ENCODE measurements at regions not wholly inside any gene's neighbourhood (a gene's known extent, or its start where the extent isn't known, plus 50 kb on each side); places are given as distances from the start of the nearest gene placed in this dataset.
"Not testable (repeated sequence)": the region's sequence is repeated elsewhere in the genome, so short reads cannot be mapped to it uniquely, and the experiment has no call there.

GRCh38 chr5:42989190-42989589, 50.9 kb downstream of the ANXA2R start:
- DNase-seq = no peak

- no peak for DNase-seq
Measured at GRCh38 chr5:42988568-42988967, 51.6 kb downstream of the ANXA2R start.

DNA sequence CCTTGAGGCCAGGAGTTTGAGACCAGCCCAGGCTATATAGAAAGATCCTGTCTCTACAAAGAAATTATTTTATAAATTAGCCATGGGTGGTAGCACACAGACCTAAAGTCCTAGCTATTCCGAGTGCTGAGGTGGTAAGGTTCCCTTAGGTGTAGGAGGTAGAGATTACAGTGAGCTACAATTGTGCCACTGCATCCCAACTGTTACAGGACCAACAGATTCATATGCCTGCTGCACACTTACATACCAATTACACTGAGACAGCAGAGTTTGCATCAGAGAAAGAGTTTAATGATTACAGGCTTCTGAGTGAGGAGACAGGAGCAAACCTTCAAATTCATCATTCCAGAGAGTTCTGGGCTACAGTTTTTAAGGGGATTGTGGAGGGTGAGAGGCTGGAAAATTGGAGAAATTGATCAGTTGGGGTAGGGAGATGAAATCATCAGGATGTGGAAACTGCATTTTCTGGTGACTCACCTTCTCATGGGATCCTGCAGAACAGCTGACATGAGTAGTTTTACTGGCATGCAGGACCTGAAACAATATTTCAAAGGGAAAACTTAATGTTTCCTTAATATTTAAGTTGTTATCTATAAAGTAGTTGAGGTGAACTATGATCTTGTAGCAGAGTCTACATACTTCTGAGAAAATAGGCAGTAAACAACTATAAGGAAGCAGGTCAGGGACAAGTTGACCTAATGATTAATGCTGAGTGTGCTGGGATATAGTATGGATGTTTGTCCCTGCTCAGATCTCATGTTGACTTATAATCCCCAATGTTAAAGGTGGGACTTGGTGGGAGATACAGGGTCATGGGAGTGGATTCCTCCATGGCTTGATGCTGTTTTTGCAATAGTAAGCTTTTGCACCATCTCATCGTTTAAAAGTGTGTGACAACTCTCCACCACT, 54.7 kb downstream of the ANXA2R start:
- DNase-seq = peak; percentile 70

GRCh38 chr5:42984307-42984706, 55.8 kb downstream of the ANXA2R start:
- peak; percentile 26 for DNase-seq

- DNase-seq = no peak
Measured at GRCh38 chr5:42982107-42982622, 58.0 kb downstream of the ANXA2R start.

GRCh38 chr5:42981417-42982106, 58.6 kb downstream of the ANXA2R start:
- DNase-seq = not testable (repeated sequence)

- not testable (repeated sequence) for DNase-seq
Measured at GRCh38 chr5:42981015-42981414, 59.1 kb downstream of the ANXA2R start.

DNA sequence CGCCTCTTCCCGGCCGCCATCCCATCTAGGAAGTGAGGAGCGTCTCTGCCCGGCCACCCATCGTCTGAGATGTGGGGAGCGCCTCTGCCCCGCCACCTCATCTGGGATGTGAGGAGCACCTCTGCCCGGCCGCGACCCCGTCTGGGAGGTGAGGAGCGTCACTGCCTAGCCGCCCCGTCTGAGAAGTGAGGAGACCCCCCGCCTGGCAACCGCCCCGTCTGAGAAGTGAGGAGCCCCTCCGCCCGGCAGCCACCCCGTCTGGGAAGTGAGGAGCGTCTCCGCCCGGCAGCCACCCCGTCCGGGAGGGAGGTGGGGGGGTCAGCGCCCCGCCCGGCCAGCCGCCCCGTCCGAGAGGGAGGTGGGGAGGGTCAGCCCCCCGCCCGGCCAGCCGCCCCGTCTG, 59.7 kb downstream of the ANXA2R start:
- DNase-seq = not testable (repeated sequence)

- not testable (repeated sequence) for DNase-seq
Measured at GRCh38 chr5:42979242-42979641, 60.9 kb downstream of the ANXA2R start.

- peak; percentile 58 for DNase-seq
Measured at GRCh38 chr5:42974536-42974935, 65.6 kb downstream of the ANXA2R start.

DNA sequence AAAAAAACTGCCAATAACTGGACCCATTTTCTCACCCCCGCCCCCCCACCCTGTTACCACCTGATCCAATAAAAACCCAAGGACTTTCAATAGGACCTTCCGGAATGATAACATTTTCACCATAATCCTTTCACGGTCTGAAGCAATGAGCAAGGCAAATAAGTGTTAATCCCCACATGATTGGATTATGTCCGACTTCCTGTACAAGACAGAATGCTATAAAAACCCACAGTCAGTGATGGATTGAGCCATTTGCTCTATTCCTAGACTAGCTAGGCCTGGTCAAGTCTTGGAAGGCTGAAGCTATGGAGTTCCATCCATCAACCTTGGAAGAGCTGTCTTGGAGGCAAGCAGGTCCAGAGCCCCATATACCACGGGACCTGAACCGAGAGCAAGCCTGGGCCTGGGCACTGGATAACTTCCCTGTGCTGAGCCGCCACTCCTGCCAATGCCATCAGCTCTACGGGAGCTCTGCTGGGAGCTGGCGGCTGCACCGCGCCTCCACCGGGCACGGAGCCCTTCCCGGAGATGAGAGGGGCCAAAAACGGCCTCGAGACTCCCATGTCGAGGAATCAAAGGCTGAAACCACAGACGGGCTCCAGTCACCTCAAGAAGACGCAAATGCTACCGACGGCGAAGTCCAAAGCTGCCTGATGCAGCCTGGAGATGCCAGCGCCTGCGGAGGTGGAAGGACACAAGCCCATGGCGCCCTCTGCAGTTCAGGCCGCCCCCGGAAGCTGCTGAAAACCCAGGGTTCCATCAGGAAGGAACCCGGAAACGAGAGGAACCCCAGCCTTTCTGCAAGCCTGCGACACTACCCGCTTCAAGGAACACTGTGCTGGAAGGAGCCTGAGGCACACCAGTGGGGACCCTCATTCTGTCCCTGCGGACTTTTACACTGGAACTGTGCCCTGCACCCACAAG, 69.2 kb downstream of the ANXA2R start:
- no peak for DNase-seq

DNA sequence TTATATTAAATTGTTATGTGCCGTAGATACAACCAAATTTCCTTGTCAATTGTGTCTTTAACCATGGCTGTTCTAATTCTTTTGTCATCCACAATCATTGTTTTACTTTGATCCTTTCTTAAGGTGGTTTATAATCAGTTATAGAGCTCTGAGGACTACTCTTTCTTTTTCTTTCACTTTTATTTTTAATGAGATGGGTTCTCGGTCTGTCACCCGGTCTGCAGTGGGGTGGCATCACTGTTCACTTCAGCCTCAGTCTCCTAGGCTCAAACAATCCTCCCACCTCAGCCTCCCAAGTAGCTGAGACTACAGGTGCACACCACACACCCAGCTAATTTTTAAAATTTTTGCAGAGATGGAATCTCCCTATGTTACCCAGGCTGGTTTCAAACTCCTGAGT, 74.2 kb downstream of the ANXA2R start:
- no peak for DNase-seq

- no peak for DNase-seq
Measured at GRCh38 chr5:42963412-42963811, 76.7 kb downstream of the ANXA2R start.

- no peak for DNase-seq
Measured at GRCh38 chr5:42962124-42962523, 78.0 kb downstream of the ANXA2R start.

- no peak for DNase-seq
Measured at GRCh38 chr5:42960506-42960905, 79.6 kb downstream of the ANXA2R start.

- DNase-seq = no peak
Measured at GRCh38 chr5:42956551-42956950, 83.6 kb downstream of the ANXA2R start.

- peak; percentile 27 for DNase-seq
Measured at GRCh38 chr5:42953041-42953440, 87.1 kb downstream of the ANXA2R start.

- DNase-seq = peak; percentile 37
Measured at GRCh38 chr5:42952578-42952974, 87.5 kb downstream of the ANXA2R start.

GRCh38 chr5:42951293-42951840, 88.8 kb downstream of the ANXA2R start:
- peak; percentile 60 for DNase-seq

GRCh38 chr5:42950456-42951292, 89.4 kb downstream of the ANXA2R start:
- DNase-seq = peak; percentile 100

- DNase-seq = no peak
Measured at GRCh38 chr5:42950116-42950455, 90.0 kb downstream of the ANXA2R start.
